Islet of Langerhans (tissue), 1 donor: ENCODE measurements at regions not wholly inside any gene's neighbourhood (a gene's known extent, or its start where the extent isn't known, plus 50 kb on each side); places are given as distances from the start of the nearest gene placed in this dataset.
"Not testable (repeated sequence)": the region's sequence is repeated elsewhere in the genome, so short reads cannot be mapped to it uniquely, and the experiment has no call there.

Experiments used
- FAIRE-seq: peaks from one replicate; lab custom pipeline; 2011; peaks lifted over from hg19 to GRCh38; lab: Jason Lieb, UNC

GRCh38 chrX:112367065-112367464, 284.5 kb upstream of the TRPC5 start:
- no peak for FAIRE-seq

GRCh38 chrX:112359906-112360305, 277.3 kb upstream of the TRPC5 start:
- no peak for FAIRE-seq

- no peak for FAIRE-seq
These were observed 273.4 kb upstream of the TRPC5 start for GRCh38 chrX:112355931-112356330.

GRCh38 chrX:112341598-112341997, 259.0 kb upstream of the TRPC5 start:
- no peak for FAIRE-seq

GRCh38 chrX:112313201-112313600, 230.6 kb upstream of the TRPC5 start:
- no peak for FAIRE-seq

GRCh38 chrX:112306027-112306426, 223.5 kb upstream of the TRPC5 start:
- FAIRE-seq: no peak

GRCh38 chrX:112279940-112280339, 197.4 kb upstream of the TRPC5 start:
- FAIRE-seq: no peak

GRCh38 chrX:112270991-112271390, 188.4 kb upstream of the TRPC5 start:
- FAIRE-seq: no peak

- FAIRE-seq: no peak
These were observed 183.6 kb upstream of the TRPC5 start for GRCh38 chrX:112266136-112266535.

- peak; percentile 43 for FAIRE-seq
These were observed 176.8 kb upstream of the TRPC5 start for GRCh38 chrX:112259375-112259774.

- no peak for FAIRE-seq
These were observed 172.3 kb upstream of the TRPC5 start for GRCh38 chrX:112254896-112255295.

GRCh38 chrX:112247714-112248113, 165.1 kb upstream of the TRPC5 start:
- no peak for FAIRE-seq

- no peak for FAIRE-seq
These were observed 153.0 kb upstream of the TRPC5 start for GRCh38 chrX:112235547-112235946.

GRCh38 chrX:112233164-112233563, 150.6 kb upstream of the TRPC5 start:
- FAIRE-seq: no peak

- FAIRE-seq: not testable (repeated sequence)
These were observed 144.2 kb upstream of the TRPC5 start for GRCh38 chrX:112226795-112227194.

- FAIRE-seq: no peak
These were observed 140.8 kb upstream of the TRPC5 start for GRCh38 chrX:112223391-112223790.

GRCh38 chrX:112218388-112218787, 135.8 kb upstream of the TRPC5 start:
- FAIRE-seq: no peak

- no peak for FAIRE-seq
These were observed 128.9 kb upstream of the TRPC5 start for GRCh38 chrX:112211459-112211858.

GRCh38 chrX:112197840-112198239, 115.3 kb upstream of the TRPC5 start:
- FAIRE-seq: no peak

GRCh38 chrX:112190646-112191045, 108.1 kb upstream of the TRPC5 start:
- no peak for FAIRE-seq

GRCh38 chrX:112181361-112181760, 98.8 kb upstream of the TRPC5 start:
- FAIRE-seq: not testable (repeated sequence)

- FAIRE-seq: no peak
These were observed 81.8 kb upstream of the TRPC5 start for GRCh38 chrX:112164420-112164819.

GRCh38 chrX:112163906-112164305, 81.3 kb upstream of the TRPC5 start:
- no peak for FAIRE-seq

- FAIRE-seq: no peak
These were observed 65.8 kb upstream of the TRPC5 start for GRCh38 chrX:112148397-112148796.

GRCh38 chrX:112147206-112147605, 64.6 kb upstream of the TRPC5 start:
- peak; percentile 97 for FAIRE-seq
